SJSA1 (cell line): ENCODE measurements at regions not wholly inside any gene's neighbourhood (a gene's known extent, or its start where the extent isn't known, plus 50 kb on each side); places are given as distances from the start of the nearest gene placed in this dataset.
"Not testable (repeated sequence)": the region's sequence is repeated elsewhere in the genome, so short reads cannot be mapped to it uniquely, and the experiment has no call there.

Source experiments
- DNase-seq, 2 experiments: peaks; one replicate each; pipeline ENCODE4 v3.0.0-alpha.2; 2015 to 2020; ENCODE audit warnings: low spot score in 2 of 2, low read depth in 1 of 2
- H3K27ac ChIP-seq: fragments of 250-450 bp; sonication (Bioruptor Pico); 2 replicates; pipeline ENCODE4 v1.5.1; 2020; ENCODE audit warnings: mild to moderate bottlenecking, moderate library complexity
- H3K27me3 ChIP-seq: fragments of 250-450 bp; sonication (Bioruptor Pico); replicated peaks from 2 replicates; pipeline ENCODE4 v1.5.1; 2020; ENCODE audit warnings: mild to moderate bottlenecking, moderate library complexity
- H3K36me3 ChIP-seq: fragments of 250-450 bp; sonication (Bioruptor Pico); 2 replicates; pipeline ENCODE4 v1.5.1; 2020; ENCODE audit warnings: mild to moderate bottlenecking
- H3K4me1 ChIP-seq: fragments of 250-450 bp; sonication (Bioruptor Pico); replicated peaks from 2 replicates; pipeline ENCODE4 v1.6.1; 2021; ENCODE audit warnings: mild to moderate bottlenecking
- H3K4me3 ChIP-seq: fragments of 250-450 bp; sonication (Bioruptor Pico); 2 replicates; pipeline ENCODE4 v1.5.1; 2020; ENCODE audit warnings: mild to moderate bottlenecking
- H3K9me3 ChIP-seq: fragments of 250-450 bp; sonication (Bioruptor Pico); replicated peaks from 2 replicates; pipeline ENCODE4 v1.5.1; 2020; ENCODE audit warnings: mild to moderate bottlenecking

GRCh38 chr7:67301667-67302066 lies 305.0 kb downstream of the TYW1 start:
- Histone ChIP-seq H3K4me3 (peak overlapping the region; percentile 76), H3K9me3 (no peaks in the 10 kb centered on the region), H3K27ac (peak overlapping the region; percentile 86), H3K27me3 (no peaks in the 10 kb centered on the region), H3K36me3 (peaks cover 2% of the 10 kb centered on the region), H3K4me1 (no peaks in the 10 kb centered on the region)
- no peak for DNase-seq

GRCh38 chr7:67302113-67303039 lies 305.7 kb downstream of the TYW1 start:
- no peaks in the 10 kb centered on the region for H3K9me3 ChIP-seq
- no peaks in the 10 kb centered on the region for H3K27me3 ChIP-seq
- no peaks in the 10 kb centered on the region for H3K4me1 ChIP-seq
- peaks cover 8% of the 10 kb centered on the region for H3K36me3 ChIP-seq
- H3K27ac ChIP-seq, result peak overlapping the region; percentile 86
- peak; percentile 99 to 100 for DNase-seq
- peak overlapping the region; percentile 76 for H3K4me3 ChIP-seq

- H3K9me3 ChIP-seq, H3K4me1 ChIP-seq, H3K4me3 ChIP-seq, DNase-seq, H3K27me3 ChIP-seq, H3K27ac ChIP-seq: not testable (repeated sequence)
- H3K36me3 ChIP-seq, result peaks cover 19% of the 10 kb centered on the region
These were observed 308.2 kb downstream of the TYW1 start for GRCh38 chr7:67304846-67305245.

DNA sequence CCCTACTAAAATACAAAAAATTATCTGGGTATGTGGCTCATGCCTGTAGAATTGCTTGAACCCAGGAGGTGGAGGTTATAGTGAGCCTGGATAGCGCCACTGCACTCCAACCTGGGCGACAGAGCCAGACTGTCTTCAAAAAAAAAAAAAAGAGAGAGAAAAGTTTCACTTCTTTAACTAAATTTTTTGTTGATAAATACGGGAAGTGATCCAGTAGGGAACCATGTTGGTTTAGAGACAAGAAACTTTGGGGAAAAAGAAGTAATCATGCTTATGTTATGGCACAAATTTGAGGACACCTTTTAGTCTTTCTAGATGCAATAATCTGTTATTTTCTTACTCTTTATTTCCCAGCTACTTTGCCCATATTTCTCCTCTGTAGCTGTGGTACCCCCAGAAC lies 309.7 kb downstream of the TYW1 start:
- no peaks in the 10 kb centered on the region for H3K27me3 ChIP-seq
- H3K36me3 ChIP-seq, result peaks cover 32% of the 10 kb centered on the region
- no peak for DNase-seq
- H3K4me1 ChIP-seq, result no peaks in the 10 kb centered on the region
- H3K4me3 ChIP-seq, result no peak overlapping the region
- H3K9me3 ChIP-seq, result no peaks in the 10 kb centered on the region
- H3K27ac ChIP-seq, result no peak overlapping the region

- Histone ChIP-seq H3K4me1 (no peaks in the 10 kb centered on the region; the same call in 1 of the 2 replicates), H3K27me3 (no peaks in the 10 kb centered on the region), H3K27ac (no peak overlapping the region), H3K36me3 (peaks cover 54% of the 10 kb centered on the region), H3K9me3 (no peaks in the 10 kb centered on the region), H3K4me3 (no peak overlapping the region)
- no peak for DNase-seq
These were observed 313.3 kb downstream of the TYW1 start for GRCh38 chr7:67309764-67310549.

- H3K27me3 ChIP-seq, result no peaks in the 10 kb centered on the region
- DNase-seq, result peak in 1 of 2 experiments; percentile 15
- no peaks in the 10 kb centered on the region; the same call in 1 of the 2 replicates for H3K4me1 ChIP-seq
- no peak overlapping the region for H3K27ac ChIP-seq
- no peaks in the 10 kb centered on the region for H3K9me3 ChIP-seq
- peaks cover 60% of the 10 kb centered on the region for H3K36me3 ChIP-seq
- no peak overlapping the region for H3K4me3 ChIP-seq
These were observed 315.3 kb downstream of the TYW1 start for GRCh38 chr7:67311901-67312300.

- Histone ChIP-seq H3K9me3 (no peaks in the 10 kb centered on the region), H3K36me3 (peaks cover 61% of the 10 kb centered on the region), H3K4me1 (no peaks in the 10 kb centered on the region; the same call in 1 of the 2 replicates), H3K4me3 (no peak overlapping the region), H3K27ac (no peak overlapping the region), H3K27me3 (no peaks in the 10 kb centered on the region)
- DNase-seq, result no peak
These were observed 316.6 kb downstream of the TYW1 start for GRCh38 chr7:67313213-67313612.

DNA sequence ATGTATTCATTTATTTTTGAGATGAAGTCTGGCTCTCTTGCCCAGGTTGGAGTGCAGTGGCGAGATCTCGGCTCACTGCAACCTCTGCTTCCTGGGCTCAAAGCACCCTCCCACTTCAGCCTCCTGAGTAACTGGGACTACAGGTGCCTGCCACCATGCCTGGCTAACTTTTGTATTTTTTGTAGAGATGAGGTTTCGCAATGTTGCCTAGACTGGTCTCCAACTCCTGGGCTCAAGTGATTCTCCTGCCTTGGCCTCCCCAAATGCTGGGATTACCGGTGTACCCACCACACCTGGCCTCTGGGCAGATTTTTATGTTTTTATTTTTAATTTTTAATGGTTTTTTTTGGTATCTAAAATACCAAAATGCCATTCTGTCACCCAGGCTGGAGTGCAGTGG lies 320.3 kb downstream of the TYW1 start:
- H3K36me3 ChIP-seq, result peaks cover 39% of the 10 kb centered on the region
- not testable (repeated sequence) for DNase-seq, H3K4me3 ChIP-seq

GRCh38 chr7:67328257-67328656 lies 331.6 kb downstream of the TYW1 start:
- not testable (repeated sequence) for H3K27ac ChIP-seq, H3K27me3 ChIP-seq, H3K9me3 ChIP-seq, H3K4me1 ChIP-seq, H3K36me3 ChIP-seq, H3K4me3 ChIP-seq, DNase-seq

More for the DNA sequence above, 320.3 kb downstream of the TYW1 start:
- not testable (repeated sequence) for H3K27ac ChIP-seq, H3K27me3 ChIP-seq, H3K9me3 ChIP-seq, H3K4me1 ChIP-seq

DNA sequence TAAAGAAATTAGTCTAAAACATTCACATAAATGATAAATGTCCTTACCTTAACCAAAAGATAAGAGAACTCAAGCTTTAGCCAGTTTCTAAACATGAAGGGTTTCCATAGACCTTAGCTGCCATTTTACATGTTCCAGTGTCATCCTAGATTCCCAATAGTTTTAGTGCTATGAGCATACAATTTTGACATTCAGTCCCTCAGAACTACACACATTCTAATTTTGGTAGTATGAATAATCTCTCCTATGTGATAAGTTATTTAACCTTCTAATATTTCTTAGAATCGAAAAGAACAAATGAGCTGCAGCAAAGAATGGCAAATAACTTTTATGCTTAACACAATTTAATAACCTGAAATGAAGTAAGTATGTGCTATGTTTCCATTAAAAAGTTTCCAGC lies 338.5 kb downstream of the TYW1 start:
- DNase-seq, H3K4me3 ChIP-seq, H3K9me3 ChIP-seq: not testable (repeated sequence)

DNA sequence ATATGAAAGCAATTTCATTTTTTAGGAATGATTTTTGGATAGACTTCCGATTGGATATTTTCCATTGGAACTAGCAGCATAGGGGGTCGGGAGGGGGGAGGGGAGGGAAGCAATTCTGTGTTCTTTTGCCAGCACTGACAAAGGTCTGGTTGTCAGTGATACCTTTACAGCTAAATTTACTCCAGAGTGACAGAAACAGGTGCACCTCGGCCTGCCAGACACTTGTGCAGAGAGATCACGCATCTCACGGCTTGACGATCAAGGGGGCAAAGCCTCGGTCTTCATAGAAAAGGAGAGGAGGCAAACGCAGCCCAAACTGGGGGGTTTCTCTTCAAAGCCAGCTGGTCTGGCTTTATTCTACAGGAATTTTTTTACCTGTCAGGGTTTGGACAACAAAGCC lies 339.0 kb downstream of the TYW1 start:
- H3K9me3 ChIP-seq, H3K4me1 ChIP-seq, H3K4me3 ChIP-seq: not testable (repeated sequence)

More for the DNA sequence above, 338.5 kb downstream of the TYW1 start:
- not testable (repeated sequence) for H3K27me3 ChIP-seq, H3K36me3 ChIP-seq, H3K27ac ChIP-seq, H3K4me1 ChIP-seq

GRCh38 chr7:67338545-67338944 lies 341.9 kb downstream of the TYW1 start:
- H3K27me3 ChIP-seq, H3K36me3 ChIP-seq, H3K9me3 ChIP-seq, H3K4me1 ChIP-seq, H3K4me3 ChIP-seq, DNase-seq, H3K27ac ChIP-seq: not testable (repeated sequence)

More for the DNA sequence above, 339.0 kb downstream of the TYW1 start:
- not testable (repeated sequence) for H3K36me3 ChIP-seq, DNase-seq, H3K27me3 ChIP-seq, H3K27ac ChIP-seq

DNA sequence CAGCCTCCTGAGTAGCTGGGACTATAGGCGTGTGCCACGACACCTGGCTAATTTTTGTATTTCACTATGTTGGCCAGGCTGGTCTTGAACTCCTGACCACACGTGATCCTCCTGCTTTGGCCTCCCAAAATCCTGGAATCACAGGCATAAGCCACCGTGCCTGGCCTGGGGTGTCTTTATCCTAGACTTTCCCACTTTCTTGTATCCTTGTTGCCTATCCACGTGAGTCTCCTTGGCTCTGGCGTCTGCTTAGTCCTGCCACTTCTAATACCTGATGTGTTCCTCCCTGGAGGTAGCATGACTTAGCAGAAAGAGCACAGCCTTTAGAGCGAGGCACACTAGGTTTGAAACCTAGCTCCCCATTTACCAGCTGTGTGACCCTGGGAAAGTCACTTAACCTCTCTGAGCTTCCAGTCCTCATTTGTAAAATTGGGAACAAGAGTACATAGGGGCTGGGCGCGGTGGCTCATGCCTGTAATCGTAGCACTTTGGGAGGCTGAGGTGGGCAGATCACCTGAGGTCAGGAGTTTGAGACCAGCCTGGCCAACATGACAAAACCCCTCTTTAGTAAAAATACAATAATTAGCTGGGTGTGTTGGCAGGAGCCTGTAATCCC lies 344.6 kb downstream of the TYW1 start:
- no peaks in the 10 kb centered on the region for H3K27me3 ChIP-seq
- H3K4me1 ChIP-seq, result no peaks in the 10 kb centered on the region
- no peak overlapping the region for H3K4me3 ChIP-seq
- peak in 1 of 2 experiments; percentile 25 for DNase-seq
- no peaks in the 10 kb centered on the region for H3K9me3 ChIP-seq
- no peak overlapping the region for H3K27ac ChIP-seq
- no peaks in the 10 kb centered on the region for H3K36me3 ChIP-seq

DNA sequence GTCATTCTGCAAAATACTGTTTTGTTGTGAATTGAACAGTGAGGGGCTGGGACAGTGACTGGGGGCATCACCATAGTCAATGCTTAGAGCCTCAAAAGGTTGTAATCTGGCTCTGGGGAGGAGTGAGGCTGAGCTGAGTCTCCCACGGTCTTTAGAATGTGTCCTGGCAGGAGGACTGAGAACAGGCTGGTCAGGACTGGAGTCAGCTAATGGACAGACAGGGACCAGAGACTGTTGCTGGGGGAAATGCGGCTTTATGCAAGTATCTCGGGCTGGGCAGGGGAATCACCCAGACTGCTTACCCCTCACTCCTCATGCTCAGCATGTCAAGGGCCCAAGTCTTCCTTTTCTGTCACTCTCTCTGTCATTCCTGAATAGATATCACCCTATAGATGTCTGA lies 346.5 kb downstream of the TYW1 start:
- Histone ChIP-seq H3K4me3 (no peak overlapping the region), H3K4me1 (no peaks in the 10 kb centered on the region)

More for the DNA sequence above, 346.5 kb downstream of the TYW1 start:
- Histone ChIP-seq H3K27ac (no peak overlapping the region), H3K27me3 (no peaks in the 10 kb centered on the region), H3K9me3 (no peaks in the 10 kb centered on the region), H3K36me3 (no peaks in the 10 kb centered on the region)
- peak in 1 of 2 experiments; percentile 14 for DNase-seq
